Left lung (tissue), 4 donors: ENCODE measurements at regions not wholly inside any gene's neighbourhood (a gene's known extent, or its start where the extent isn't known, plus 50 kb on each side); places are given as distances from the start of the nearest gene placed in this dataset.

Source experiments
- ATAC-seq: fragments of 200-7000 bp; cut with Tn5 transposase; one replicate; pipeline ENCODE4 v1.9.1; 2020; ENCODE audit warnings: moderate library complexity
- DNase-seq, 4 donors: peaks; one replicate each; pipeline ENCODE4 v3.0.0-alpha.2; 2013 to 2020
- H3K27ac ChIP-seq, 2 donors: fragments of 200-600 bp; sonication (generic) in 1 of 2; one replicate each; pipeline versions ENCODE4 v1.5.0 to v1.8.0; 2020 to 2021
- H3K27me3 ChIP-seq, 2 donors: fragments of 200-600 bp; sonication (generic) in 1 of 2; one replicate each; pipeline versions ENCODE4 v1.5.0 to v1.8.0; 2020 to 2021
- H3K36me3 ChIP-seq, 2 donors: fragments of 200-600 bp; sonication (generic) in 1 of 2; one replicate each; pipeline versions ENCODE4 v1.5.0 to v1.8.0; 2020 to 2021
- H3K4me1 ChIP-seq, 2 donors: fragments of 200-600 bp; one replicate each; pipeline ENCODE4 v1.8.0; 2021
- H3K4me3 ChIP-seq, 2 donors: fragments of 200-600 bp; sonication (generic) in 1 of 2; one replicate each; pipeline versions ENCODE4 v1.5.0 to v1.8.0; 2020 to 2021; ENCODE audit warnings: mild to moderate bottlenecking in 1 of 2
- H3K9me3 ChIP-seq, 2 donors: fragments of 200-600 bp; sonication (generic) in 1 of 2; one replicate each; pipeline versions ENCODE4 v1.5.0 to v1.8.0; 2020 to 2021
- intact Hi-C, 2 donors: fragments of 100-400 bp; cut with DNase I; formaldehyde crosslinking; loops; one replicate each; pipeline versions ENCODE4 v1.11.2 to v1.14.2; 2022
- TF ChIP-seq, protein P1 (sequence below), 2 donors: fragments of 200-600 bp; sonication (generic) in 1 of 2; IDR thresholded peaks; one replicate each; pipeline versions ENCODE4 v1.5.0 to v1.8.0; 2021; ENCODE audit warnings: antibody characterized with exemption in 2 of 2
- donor health status: DM: no; HTN: yes; CAD: no.
- donor health status: DM: no; HTN: no; CAD: no.

DNA sequence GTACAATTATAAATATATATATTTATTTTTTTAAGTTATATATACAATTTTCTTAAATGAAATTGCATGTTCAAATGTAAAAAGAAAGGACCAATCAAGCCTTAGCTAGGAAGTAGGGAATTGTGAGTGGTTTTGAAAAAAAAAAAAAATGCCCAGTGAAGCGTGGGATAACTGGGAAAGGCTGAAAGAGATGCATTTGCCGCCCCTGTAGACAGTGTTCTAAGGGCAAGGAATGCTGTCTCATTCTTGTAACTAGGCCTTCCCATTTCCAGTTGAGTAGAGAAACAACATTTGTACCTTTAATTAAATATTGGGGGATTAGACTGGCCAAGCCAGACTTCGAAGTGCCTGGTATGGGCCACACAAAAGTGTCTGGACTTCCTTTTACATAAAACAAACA, 430.1 kb upstream of the SLC35B3 start:
- DNase-seq, result no peak
- H3K9me3 ChIP-seq, result no peaks in the 10 kb centered on the region
- no peak overlapping the region for H3K4me3 ChIP-seq
- intact Hi-C loops, result no loop called here
- no peaks in the 10 kb centered on the region for H3K4me1 ChIP-seq
- H3K27ac ChIP-seq, result no peak overlapping the region
- H3K27me3 ChIP-seq, result no peaks in the 10 kb centered on the region
- H3K36me3 ChIP-seq, result no peaks in the 10 kb centered on the region
- no peak for ATAC-seq
- TF ChIP-seq, protein P1, sequence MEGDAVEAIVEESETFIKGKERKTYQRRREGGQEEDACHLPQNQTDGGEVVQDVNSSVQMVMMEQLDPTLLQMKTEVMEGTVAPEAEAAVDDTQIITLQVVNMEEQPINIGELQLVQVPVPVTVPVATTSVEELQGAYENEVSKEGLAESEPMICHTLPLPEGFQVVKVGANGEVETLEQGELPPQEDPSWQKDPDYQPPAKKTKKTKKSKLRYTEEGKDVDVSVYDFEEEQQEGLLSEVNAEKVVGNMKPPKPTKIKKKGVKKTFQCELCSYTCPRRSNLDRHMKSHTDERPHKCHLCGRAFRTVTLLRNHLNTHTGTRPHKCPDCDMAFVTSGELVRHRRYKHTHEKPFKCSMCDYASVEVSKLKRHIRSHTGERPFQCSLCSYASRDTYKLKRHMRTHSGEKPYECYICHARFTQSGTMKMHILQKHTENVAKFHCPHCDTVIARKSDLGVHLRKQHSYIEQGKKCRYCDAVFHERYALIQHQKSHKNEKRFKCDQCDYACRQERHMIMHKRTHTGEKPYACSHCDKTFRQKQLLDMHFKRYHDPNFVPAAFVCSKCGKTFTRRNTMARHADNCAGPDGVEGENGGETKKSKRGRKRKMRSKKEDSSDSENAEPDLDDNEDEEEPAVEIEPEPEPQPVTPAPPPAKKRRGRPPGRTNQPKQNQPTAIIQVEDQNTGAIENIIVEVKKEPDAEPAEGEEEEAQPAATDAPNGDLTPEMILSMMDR (IDR thresholded peaks at IDR 0.05), result no peak

DNA sequence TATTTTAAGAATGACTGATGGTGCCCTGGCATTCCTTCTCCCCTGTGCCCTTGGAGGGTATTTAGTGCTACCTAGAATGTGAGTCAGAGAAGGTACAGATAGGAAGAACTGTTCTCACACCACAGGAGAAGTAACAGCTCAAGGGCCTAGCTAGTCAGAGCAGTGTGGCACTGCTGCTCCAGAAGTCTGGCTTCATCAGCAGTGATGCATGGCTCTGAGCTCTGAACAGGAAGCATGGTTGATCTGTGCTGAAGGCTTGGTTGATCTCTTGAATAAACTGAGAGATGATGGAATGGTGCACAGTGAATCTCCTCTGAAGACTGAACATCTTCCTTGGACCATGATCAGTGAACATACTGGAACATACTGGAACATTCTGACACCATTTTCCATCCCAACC, 425.3 kb upstream of the SLC35B3 start:
- H3K4me3 ChIP-seq, result no peak overlapping the region
- no peak for DNase-seq
- H3K27me3 ChIP-seq, result no peaks in the 10 kb centered on the region
- no peaks in the 10 kb centered on the region for H3K4me1 ChIP-seq
- H3K36me3 ChIP-seq, result no peaks in the 10 kb centered on the region
- ATAC-seq, result no peak
- H3K27ac ChIP-seq, result no peak overlapping the region
- TF ChIP-seq, protein P1 (IDR thresholded peaks at IDR 0.05), result no peak
- no peaks in the 10 kb centered on the region for H3K9me3 ChIP-seq
- intact Hi-C loops, result no loop called here

DNA sequence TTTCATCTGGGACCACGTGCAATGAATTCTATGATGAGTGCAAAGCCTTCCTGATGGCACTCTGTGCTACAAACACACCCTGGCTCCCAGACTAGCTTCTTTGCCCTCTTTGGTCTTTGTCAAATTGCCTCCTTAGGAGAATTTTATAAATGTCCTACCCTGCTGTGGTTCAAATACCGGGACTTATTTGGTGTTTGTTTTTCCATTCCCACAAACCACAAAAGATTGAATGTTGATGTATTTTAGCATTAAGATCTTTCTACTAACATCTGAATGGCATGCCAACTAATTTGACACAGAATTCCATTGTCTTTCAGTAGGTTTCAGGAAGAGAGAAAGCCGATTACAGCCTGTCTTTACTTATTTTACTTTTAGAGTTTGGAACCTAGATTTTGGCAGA, 424.2 kb upstream of the SLC35B3 start:
- Histone ChIP-seq H3K27ac (no peak overlapping the region), H3K4me3 (no peak overlapping the region), H3K36me3 (no peaks in the 10 kb centered on the region), H3K27me3 (no peaks in the 10 kb centered on the region), H3K9me3 (no peaks in the 10 kb centered on the region), H3K4me1 (no peaks in the 10 kb centered on the region)
- TF ChIP-seq, protein P1 (IDR thresholded peaks at IDR 0.05), result no peak
- ATAC-seq (no peak), DNase-seq (no peak)
- intact Hi-C loops, result no loop called here

- Histone ChIP-seq H3K27me3 (no peaks in the 10 kb centered on the region), H3K27ac (no peak overlapping the region), H3K4me1 (no peaks in the 10 kb centered on the region), H3K4me3 (no peak overlapping the region), H3K36me3 (no peaks in the 10 kb centered on the region), H3K9me3 (no peaks in the 10 kb centered on the region)
- DNase-seq, result no peak
- TF ChIP-seq, protein P1 (IDR thresholded peaks at IDR 0.05), result no peak
- intact Hi-C loops, result no loop called here
- ATAC-seq, result peak; percentile 57
These were observed 423.5 kb upstream of the SLC35B3 start for GRCh38 chr6:8858854-8859331.

DNA sequence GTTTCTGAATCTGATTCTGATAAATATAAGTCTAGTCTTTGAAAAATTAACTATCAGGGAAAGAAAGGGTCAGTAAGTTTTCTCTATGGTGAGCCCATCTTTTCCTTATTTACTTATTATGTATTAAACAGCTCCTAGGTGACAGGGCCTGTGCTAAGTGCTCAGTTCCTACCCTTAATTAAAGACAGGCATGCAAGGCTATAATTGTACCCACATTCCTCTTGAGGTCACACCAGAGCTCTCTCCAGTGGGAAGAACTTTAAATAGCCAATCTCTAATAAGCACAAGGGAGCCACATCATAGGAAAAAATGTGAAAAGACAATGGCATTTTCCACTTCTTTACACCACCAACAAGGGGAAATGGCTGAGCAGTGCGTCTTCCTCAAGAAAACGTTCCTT, 421.8 kb upstream of the SLC35B3 start:
- intact Hi-C loops, result no loop called here

More for the DNA sequence above, 421.8 kb upstream of the SLC35B3 start:
- H3K9me3 ChIP-seq, result no peaks in the 10 kb centered on the region
- no peaks in the 10 kb centered on the region for H3K4me1 ChIP-seq
- H3K27ac ChIP-seq, result no peak overlapping the region
- ATAC-seq (peak; percentile 48), DNase-seq (no peak)
- H3K4me3 ChIP-seq, result no peak overlapping the region
- TF ChIP-seq, protein P1 (IDR thresholded peaks at IDR 0.05), result no peak
- no peaks in the 10 kb centered on the region for H3K36me3 ChIP-seq
- no peaks in the 10 kb centered on the region for H3K27me3 ChIP-seq
